Colonic mucosa (tissue), 4 donors: ENCODE measurements at regions not wholly inside any gene's neighbourhood (a gene's known extent, or its start where the extent isn't known, plus 50 kb on each side); places are given as distances from the start of the nearest gene placed in this dataset.

ENCODE experiments used
- DNase-seq: peaks from one replicate; pipeline ENCODE4 v3.0.0-alpha.2; 2020
- H3K27ac ChIP-seq: fragments of 200-600 bp; one replicate; pipeline ENCODE4 v1.8.0; 2021
- H3K27me3 ChIP-seq: fragments of 200-600 bp; one replicate; pipeline ENCODE4 v1.8.0; 2021
- H3K36me3 ChIP-seq: fragments of 200-600 bp; one replicate; pipeline ENCODE4 v1.8.0; 2021
- H3K4me1 ChIP-seq: fragments of 200-600 bp; one replicate; pipeline ENCODE4 v1.8.0; 2021; ENCODE audit warnings: mild to moderate bottlenecking
- H3K4me3 ChIP-seq: fragments of 200-600 bp; one replicate; pipeline ENCODE4 v1.8.0; 2021
- H3K9ac ChIP-seq, 2 donors: one replicate each; pipeline ENCODE4 v1.7.0; 2013; ENCODE audit warnings: control low read depth in 2 of 2, low read depth in 2 of 2, low read length in 2 of 2
- H3K9me3 ChIP-seq: fragments of 200-600 bp; one replicate; pipeline ENCODE4 v1.8.0; 2021
- intact Hi-C: fragments of 100-400 bp; cut with DNase I; formaldehyde crosslinking; loops from one replicate; pipeline ENCODE4 v1.14.1; 2022
- TF ChIP-seq, protein P1 (sequence below): fragments of 200-600 bp; IDR thresholded peaks from one replicate; pipeline ENCODE4 v1.8.0; 2022; ENCODE audit warnings: antibody characterized with exemption, mild to moderate bottlenecking
- donor health status: healthy.
- donor health status: DM: no; HTN: no; CAD: no.
- donor health status: DM: no; HTN: no; CAD: no.

DNA sequence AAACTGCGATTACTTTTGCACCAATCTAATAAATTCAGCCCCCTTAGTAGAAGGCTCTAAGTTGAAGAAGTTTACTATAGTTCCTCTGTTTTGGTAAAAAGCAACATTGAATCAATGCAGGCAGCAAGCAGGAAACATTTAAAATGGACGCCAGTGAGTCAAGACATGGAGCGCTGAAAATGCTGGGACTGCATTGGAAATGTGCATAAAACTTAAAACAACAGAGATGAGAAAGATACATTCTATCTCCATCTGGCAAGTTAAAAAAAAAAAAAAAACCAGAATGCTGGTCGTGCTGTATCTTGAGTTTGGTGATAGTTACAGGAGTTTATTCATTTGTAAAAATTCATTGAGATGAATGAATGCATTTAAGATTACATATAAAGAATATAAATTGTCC, 117.0 kb upstream of the TWIST2 start:
- TF ChIP-seq, protein P1, sequence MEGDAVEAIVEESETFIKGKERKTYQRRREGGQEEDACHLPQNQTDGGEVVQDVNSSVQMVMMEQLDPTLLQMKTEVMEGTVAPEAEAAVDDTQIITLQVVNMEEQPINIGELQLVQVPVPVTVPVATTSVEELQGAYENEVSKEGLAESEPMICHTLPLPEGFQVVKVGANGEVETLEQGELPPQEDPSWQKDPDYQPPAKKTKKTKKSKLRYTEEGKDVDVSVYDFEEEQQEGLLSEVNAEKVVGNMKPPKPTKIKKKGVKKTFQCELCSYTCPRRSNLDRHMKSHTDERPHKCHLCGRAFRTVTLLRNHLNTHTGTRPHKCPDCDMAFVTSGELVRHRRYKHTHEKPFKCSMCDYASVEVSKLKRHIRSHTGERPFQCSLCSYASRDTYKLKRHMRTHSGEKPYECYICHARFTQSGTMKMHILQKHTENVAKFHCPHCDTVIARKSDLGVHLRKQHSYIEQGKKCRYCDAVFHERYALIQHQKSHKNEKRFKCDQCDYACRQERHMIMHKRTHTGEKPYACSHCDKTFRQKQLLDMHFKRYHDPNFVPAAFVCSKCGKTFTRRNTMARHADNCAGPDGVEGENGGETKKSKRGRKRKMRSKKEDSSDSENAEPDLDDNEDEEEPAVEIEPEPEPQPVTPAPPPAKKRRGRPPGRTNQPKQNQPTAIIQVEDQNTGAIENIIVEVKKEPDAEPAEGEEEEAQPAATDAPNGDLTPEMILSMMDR: no peak
- no peaks in the 10 kb centered on the region for H3K36me3 ChIP-seq
- H3K9ac ChIP-seq: no peak overlapping the region
- H3K27ac ChIP-seq: no peak overlapping the region
- intact Hi-C loops: no loop called here
- no peaks in the 10 kb centered on the region for H3K9me3 ChIP-seq
- DNase-seq: no peak
- no peaks in the 10 kb centered on the region for H3K4me1 ChIP-seq
- H3K4me3 ChIP-seq: no peak overlapping the region
- no peaks in the 10 kb centered on the region for H3K27me3 ChIP-seq

DNA sequence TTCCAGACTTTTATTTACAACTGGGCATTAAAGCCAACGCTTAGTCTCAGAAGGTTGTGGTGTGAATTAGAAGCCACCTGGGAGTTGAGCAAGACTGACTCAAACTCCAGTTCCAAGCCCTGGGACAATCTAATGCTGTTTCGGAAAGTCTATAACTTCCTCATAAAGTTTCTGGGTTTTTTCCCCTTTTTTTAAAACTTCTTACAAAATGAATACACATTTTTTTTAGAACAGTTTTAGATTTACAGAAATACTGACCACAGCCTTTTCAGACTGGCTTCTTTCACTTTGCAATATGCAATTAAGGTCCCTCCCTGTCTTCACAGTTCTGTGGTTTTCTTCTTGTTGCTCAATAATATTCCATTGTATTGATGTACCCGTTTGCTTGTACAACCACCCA, 115.9 kb upstream of the TWIST2 start:
- Histone ChIP-seq H3K27me3 (no peaks in the 10 kb centered on the region), H3K4me1 (no peaks in the 10 kb centered on the region), H3K9me3 (no peaks in the 10 kb centered on the region), H3K9ac (no peak overlapping the region), H3K4me3 (no peak overlapping the region), H3K27ac (no peak overlapping the region), H3K36me3 (no peaks in the 10 kb centered on the region)
- intact Hi-C loops: no loop called here
- DNase-seq: no peak
- TF ChIP-seq, protein P1: no peak

DNA sequence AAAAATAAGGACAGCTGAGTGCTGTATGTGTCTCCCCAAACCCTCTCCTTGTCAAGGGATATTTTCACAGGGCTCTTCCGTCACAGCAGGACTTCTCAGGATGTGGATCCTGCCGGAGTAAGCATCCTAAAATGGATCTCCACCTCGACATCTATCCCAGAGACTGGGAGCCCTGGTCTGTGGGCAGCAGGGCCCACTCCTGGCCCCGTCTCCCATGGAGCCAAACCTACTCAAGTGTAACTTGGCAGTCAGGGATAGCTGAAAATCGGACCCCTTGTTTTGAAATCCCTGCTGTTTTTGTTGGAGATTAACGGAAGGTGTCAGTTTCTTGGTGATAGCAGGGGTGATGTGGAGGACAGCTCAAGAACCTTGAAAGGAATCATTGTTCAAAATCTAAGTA, 109.0 kb upstream of the TWIST2 start:
- Histone ChIP-seq H3K4me1 (no peaks in the 10 kb centered on the region), H3K9me3 (no peaks in the 10 kb centered on the region), H3K9ac (no peak overlapping the region), H3K36me3 (no peaks in the 10 kb centered on the region), H3K27me3 (no peaks in the 10 kb centered on the region), H3K27ac (no peak overlapping the region), H3K4me3 (no peak overlapping the region)
- intact Hi-C loops: no loop called here
- DNase-seq: no peak
- TF ChIP-seq, protein P1: no peak

DNA sequence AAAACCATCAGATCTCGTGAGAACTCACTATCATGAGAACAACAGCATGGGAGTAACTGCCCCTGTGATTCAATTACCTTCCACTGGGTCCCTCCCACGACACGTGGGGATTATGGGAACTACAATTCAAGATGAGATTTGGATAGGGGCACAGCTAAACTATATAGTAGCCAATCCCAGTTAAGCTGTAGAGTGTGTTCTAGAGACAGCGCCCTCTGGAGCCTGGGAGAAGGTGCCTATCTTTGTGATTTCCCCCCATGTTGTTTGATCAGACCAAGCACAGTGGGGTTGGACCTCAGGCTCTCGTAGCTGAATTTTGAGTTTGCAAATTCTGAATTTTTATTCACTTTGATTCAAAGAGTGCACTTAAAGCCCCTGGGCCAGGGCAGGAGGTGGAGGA, 108.2 kb upstream of the TWIST2 start:
- no peak overlapping the region for H3K27ac ChIP-seq
- no peaks in the 10 kb centered on the region for H3K27me3 ChIP-seq
- no peaks in the 10 kb centered on the region for H3K9me3 ChIP-seq
- H3K4me1 ChIP-seq: no peaks in the 10 kb centered on the region
- intact Hi-C loops: no loop called here
- H3K36me3 ChIP-seq: no peaks in the 10 kb centered on the region
- no peak for DNase-seq
- TF ChIP-seq, protein P1: no peak
- H3K9ac ChIP-seq: no peak overlapping the region
- no peak overlapping the region for H3K4me3 ChIP-seq

DNA sequence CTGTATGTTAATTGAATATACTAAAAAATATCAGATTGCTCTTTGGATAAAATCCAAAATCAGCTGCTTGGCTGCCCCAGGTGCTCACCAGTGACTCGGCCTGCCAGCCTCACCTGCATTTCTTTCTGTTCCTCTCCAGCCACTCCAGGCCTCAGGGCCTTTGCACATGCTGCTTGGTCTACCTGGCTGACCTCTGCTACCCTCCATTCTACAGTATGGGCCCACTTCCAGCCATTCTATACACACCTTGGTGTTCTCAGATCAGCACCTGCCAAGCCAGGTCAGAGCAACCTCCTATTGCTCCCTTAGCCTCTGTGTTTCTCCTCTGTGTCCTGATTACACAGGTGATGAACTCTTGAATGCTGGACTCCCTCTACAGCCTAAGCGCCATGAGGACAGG, 106.6 kb upstream of the TWIST2 start:
- intact Hi-C loops: no loop called here
- TF ChIP-seq, protein P1: no peak
- H3K9me3 ChIP-seq: no peaks in the 10 kb centered on the region

DNA sequence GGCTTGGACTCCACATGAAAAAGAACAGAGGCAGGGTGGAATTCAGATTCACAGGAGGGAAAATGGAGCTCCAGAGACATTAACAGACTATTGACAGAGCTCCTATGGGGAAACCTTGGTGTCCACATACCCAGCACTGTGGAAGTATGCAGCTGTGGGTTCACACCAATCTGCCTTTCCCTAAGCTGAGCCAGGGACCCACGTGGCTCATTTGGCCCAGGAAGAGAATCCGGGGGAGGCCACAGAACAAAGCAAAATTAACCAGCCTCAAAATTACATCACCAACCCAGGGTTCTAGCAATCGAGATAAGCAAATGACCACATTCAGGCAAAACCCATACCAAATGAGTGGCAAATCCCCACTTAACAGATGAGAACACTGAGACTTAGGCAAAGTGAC, 105.8 kb upstream of the TWIST2 start:
- no peak overlapping the region for H3K4me3 ChIP-seq
- H3K27me3 ChIP-seq: no peaks in the 10 kb centered on the region
- no peaks in the 10 kb centered on the region for H3K36me3 ChIP-seq
- no peak overlapping the region for H3K9ac ChIP-seq
- intact Hi-C loops: no loop called here
- no peak overlapping the region for H3K27ac ChIP-seq
- TF ChIP-seq, protein P1: no peak
- H3K4me1 ChIP-seq: no peaks in the 10 kb centered on the region
- no peak for DNase-seq
- no peaks in the 10 kb centered on the region for H3K9me3 ChIP-seq

More for the DNA sequence above, 106.6 kb upstream of the TWIST2 start:
- Histone ChIP-seq H3K4me1 (no peaks in the 10 kb centered on the region), H3K36me3 (no peaks in the 10 kb centered on the region), H3K27ac (no peak overlapping the region), H3K4me3 (no peak overlapping the region), H3K9ac (no peak overlapping the region), H3K27me3 (no peaks in the 10 kb centered on the region)
- DNase-seq: no peak
